SK-N-SH (cell line): ENCODE measurements at regions not wholly inside any gene's neighbourhood (a gene's known extent, or its start where the extent isn't known, plus 50 kb on each side); places are given as distances from the start of the nearest gene placed in this dataset.

Experiments
- CHD2 ChIP-seq: fragments of 150-350 bp; IDR thresholded peaks from 2 replicates; pipeline ENCODE4 v1.6.1; 2018; ENCODE audit warnings: low read length; ENCODE audit not compliant: partially characterized antibody
- CTCF ChIP-seq: fragments of 200-600 bp; sonication (generic); IDR thresholded peaks from 2 replicates; pipeline ENCODE4 v1.6.1; 2017; ENCODE audit warnings: antibody characterized with exemption, mild to moderate bottlenecking, moderate library complexity
- FOXM1 ChIP-seq: IDR thresholded peaks from 2 replicates; pipeline ENCODE4 v1.4.0; 2012; ENCODE audit warnings: low read depth, mild to moderate bottlenecking
- POLR2AphosphoS5 ChIP-seq: IDR thresholded peaks from 2 replicates; pipeline ENCODE4 v1.6.1; 2012; ENCODE audit warnings: low read depth, low read length
- RCOR1 ChIP-seq: fragments of 150-350 bp; IDR thresholded peaks from 2 replicates; pipeline ENCODE4 v1.6.1; 2017; ENCODE audit warnings: antibody characterized with exemption, low read length
- YY1 ChIP-seq: IDR thresholded peaks from 2 replicates; pipeline ENCODE4 v1.4.0; 2012; ENCODE audit warnings: low read depth, mild to moderate bottlenecking

- TF ChIP-seq CTCF, result no peak
- no peak for TF ChIP-seq YY1
- no peak for TF ChIP-seq RCOR1
- no peak for TF ChIP-seq POLR2AphosphoS5
- no peak for TF ChIP-seq CHD2
- TF ChIP-seq FOXM1, result no peak
Observed at GRCh38 chr6:147678253-147678652, 169.8 kb downstream of the SAMD5 start.
